ENCODE measurements at regions not wholly inside any gene's neighbourhood (a gene's known extent, or its start where the extent isn't known, plus 50 kb on each side); places are given as distances from the start of the nearest gene placed in this dataset.
A peak's percentile ranks its signal among the peaks of the same experiment; 100 is the strongest.

GRCh38 chr20:50286174-50286511 is 95.5 kb downstream of the CEBPB start:
- DNase-seq: no peak

- peak; percentile 79 for DNase-seq
Measured at GRCh38 chr20:50286609-50287008, 96.0 kb downstream of the CEBPB start.

GRCh38 chr20:50287512-50287911 is 96.9 kb downstream of the CEBPB start:
- no peak for DNase-seq

GRCh38 chr20:50288128-50288623 is 97.5 kb downstream of the CEBPB start:
- DNase-seq: no peak

- DNase-seq: no peak
Measured at GRCh38 chr20:50289581-50289980, 99.0 kb downstream of the CEBPB start.

GRCh38 chr20:50290112-50290511 is 99.5 kb downstream of the CEBPB start:
- DNase-seq: no peak

GRCh38 chr20:50290808-50291207 is 100.2 kb downstream of the CEBPB start:
- DNase-seq: no peak

DNA sequence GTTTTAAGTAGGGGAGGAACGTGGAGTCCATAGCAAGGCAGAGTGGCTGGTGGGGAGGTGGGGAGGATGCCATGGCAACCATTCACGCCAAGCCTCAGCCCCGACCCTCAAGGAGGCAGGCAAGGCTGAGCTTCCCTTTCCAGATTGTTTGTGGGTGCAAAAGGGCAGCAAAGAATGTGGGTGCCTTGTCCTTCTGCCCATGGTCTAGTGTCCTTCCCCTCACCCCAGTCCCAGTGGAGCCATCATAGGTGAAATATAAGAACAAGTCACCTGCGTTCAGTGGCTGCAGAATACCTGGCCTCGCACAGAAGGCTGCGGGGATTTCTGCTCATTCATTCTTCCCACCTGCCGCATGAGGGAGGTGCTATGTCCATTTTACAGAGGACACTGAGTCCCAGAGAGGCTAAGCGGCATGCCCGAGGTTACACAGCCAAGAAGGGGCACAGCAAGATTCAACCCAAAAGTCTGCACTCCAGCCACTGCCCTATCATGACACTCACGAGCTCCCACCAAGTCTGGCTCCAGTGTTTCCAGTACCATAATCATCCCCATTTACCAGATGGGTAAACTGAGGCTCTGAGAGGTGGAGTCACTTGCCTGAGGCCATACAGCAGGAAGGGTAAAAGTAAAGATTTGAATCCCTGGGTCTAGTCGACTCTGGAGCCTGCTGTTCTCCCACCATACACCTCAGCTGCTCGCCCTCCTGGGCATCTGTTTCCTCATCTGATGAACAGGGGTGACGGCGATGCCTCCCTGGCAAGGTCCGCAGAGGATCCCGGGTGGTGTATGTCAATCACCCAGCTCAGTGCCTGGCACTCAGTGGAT is 100.8 kb downstream of the CEBPB start:
- DNase-seq: no peak

DNA sequence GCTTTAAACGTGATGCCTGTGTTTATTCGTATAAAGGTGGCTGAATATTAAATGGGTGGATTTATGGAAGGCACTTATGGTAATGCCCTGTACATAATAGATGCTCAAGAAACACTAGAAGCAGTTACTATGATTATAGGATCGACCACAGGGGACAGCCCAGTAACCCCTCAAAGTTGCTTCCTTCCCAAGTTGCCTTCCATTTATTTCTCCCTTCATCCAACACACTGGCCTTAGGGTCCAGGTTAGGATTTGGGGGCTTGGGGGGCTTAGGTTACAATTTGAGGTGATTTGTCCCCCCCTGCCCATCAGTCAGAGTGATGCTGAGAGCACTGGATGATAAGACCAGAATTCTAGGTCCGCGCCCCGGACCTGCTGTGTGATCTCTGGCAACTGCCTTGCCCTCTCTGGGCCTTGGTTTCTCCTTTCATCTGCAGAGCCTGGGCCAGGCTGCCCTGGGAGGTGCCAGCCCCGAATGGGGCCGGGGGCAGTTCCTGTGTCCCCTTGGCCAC is 101.5 kb downstream of the CEBPB start:
- no peak for DNase-seq

- DNase-seq: peak; percentile 78
Measured at GRCh38 chr20:50292591-50293283, 102.1 kb downstream of the CEBPB start.

GRCh38 chr20:50293284-50294139 is 102.9 kb downstream of the CEBPB start:
- DNase-seq: no peak

- no peak for DNase-seq
Measured at GRCh38 chr20:50294164-50295088, 103.8 kb downstream of the CEBPB start.

DNA sequence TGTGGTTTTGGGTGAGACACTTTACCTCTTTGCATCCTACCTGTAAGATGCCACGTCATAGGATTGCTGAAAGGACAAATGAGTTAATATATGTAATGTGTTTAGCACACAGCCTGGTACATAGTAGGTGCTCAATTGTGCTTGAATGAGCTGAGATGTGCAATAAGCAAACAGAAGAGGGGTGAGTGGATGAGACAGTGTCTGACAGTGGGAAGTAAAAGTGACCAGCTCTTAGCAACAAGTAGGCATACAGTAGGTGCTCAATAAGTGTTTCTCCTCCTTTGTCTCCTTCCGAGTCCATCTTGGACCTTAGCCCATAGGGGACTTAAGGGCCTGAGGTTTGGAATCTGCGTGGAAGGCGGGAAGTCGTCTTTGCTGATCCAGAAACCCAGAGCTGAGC is 104.7 kb downstream of the CEBPB start:
- no peak for DNase-seq

DNA sequence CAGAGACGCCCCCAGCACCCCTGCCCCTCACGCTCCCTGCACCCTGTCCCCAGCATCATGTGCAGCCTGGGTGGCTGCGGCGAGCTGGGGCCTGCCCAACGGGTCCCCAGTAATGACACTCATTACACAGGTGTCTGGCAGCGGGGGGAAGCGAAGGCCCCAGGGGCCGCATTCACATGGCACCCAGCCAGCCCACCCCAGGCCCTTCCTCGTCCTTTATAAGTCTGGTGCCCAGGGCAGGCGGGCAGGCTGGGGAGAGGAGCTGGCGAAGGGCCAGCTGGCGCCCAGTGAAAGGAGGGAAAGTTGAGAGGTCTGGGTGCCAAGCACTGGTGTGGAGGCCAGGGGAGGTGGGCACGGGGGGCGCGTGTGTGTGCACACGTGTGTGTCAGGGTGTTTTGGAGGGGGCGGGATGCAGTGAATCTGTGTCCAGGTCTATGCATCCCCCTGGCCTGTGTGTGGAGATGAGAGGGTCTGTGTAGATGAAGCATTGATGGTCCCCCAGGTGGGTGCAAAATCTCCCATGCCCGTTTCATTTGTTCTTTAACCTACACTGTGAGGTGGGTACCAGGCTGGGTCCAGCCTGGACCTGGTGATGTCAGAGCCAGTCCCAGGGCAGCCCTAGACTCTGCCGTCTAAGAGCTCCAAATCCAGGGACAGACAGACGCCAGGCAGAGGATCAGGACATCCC is 105.3 kb downstream of the CEBPB start:
- DNase-seq: no peak

GRCh38 chr20:50296450-50297375 is 106.1 kb downstream of the CEBPB start:
- DNase-seq: no peak

DNA sequence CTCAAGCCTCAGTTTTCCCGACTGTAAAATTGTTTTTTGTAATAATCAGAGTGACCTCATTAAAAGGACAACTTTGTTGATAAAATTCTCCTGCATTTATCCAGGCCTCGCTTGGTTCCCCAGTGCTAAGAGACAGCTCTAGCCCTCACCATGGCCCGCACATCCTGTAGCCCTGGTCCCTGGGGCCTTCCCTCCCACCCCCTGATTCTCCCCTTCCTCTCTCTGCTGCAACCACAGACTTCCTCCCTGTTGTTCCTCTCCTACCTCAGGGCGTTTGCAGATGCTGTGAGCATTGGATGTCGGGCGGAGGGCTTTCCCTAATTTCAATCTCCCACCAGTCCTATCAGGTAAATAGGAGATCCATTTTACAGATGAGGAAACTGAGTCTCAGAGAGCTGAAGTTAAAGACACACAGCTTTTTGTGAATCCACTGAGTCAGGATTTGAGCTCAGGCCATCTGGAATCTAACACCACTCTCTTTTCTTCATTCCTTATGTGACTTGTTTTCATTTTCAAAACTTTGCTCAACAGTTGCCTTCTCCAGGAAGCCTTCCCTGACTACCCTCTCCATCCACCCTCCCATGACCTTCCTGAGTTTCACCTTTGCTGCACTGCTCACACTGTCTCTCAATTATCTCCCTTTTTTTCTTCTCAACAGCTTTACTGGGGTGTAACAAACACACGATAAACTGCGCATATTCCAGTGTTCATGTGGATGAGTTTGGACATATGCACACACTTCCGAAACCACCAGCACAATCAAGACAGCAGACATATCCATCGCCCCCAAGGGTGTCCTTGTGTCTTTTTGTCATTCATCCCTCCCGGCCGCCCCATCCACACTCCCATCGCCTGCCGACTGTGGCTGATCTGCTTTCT is 107.1 kb downstream of the CEBPB start:
- no peak for DNase-seq

- no peak for DNase-seq
Measured at GRCh38 chr20:50298554-50299324, 108.1 kb downstream of the CEBPB start.

DNA sequence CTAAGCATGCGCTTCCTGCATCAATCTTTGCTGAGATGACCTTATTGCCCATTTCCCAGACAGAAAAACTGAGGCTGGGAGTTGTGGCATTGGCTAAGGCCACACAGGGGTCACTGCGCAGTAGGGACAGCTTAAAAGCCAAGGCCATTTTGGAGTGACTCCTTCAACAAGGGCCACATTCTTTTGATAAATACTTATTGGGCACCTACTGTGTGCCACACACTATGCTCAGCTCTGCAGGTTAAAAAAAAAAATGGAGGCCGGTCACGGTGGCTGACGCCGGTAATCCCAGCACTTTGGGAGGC is 108.6 kb downstream of the CEBPB start:
- no peak for DNase-seq
